ENCODE measurements at regions not wholly inside any gene's neighbourhood (a gene's known extent, or its start where the extent isn't known, plus 50 kb on each side); places are given as distances from the start of the nearest gene placed in this dataset.

GRCh38 chr17:63173450-63173849, 207.4 kb downstream of the TANC2 start:
- Histone ChIP-seq H3K27me3 (ENCODE audit: insufficient read depth, low read length, poor library complexity, severe bottlenecking) (no peaks in the 10 kb centered on the region), H3K4me1 (ENCODE audit: insufficient read depth, low read length) (no peaks in the 10 kb centered on the region), H3K36me3 (ENCODE audit: insufficient read depth, low read length) (no peaks in the 10 kb centered on the region), H3K4me3 (ENCODE audit: low read length) (no peak overlapping the region), H3K9me3 (ENCODE audit: low read length) (no peaks in the 10 kb centered on the region), H3K27ac (ENCODE audit: low read depth, low read length) (no peak overlapping the region)
- Mint-ChIP-seq H3K4me3 (no peak overlapping the region), H3K9me3 (no peaks in the 10 kb centered on the region), H3K27ac (no peak overlapping the region), H3K36me3 (peaks cover 0 to 4% (median 1%) of the 10 kb centered on the region in 3 donors), H3K27me3 (no peaks in the 10 kb centered on the region), H3K4me1 (no peaks in the 10 kb centered on the region)
- ChIA-PET POLR2A (no interaction called here), CTCF (no interaction called here)
- DNase-seq: no peak

GRCh38 chr17:63173903-63174302, 207.9 kb downstream of the TANC2 start:
- DNase-seq: no peak
- Mint-ChIP-seq H3K4me1 (no peaks in the 10 kb centered on the region), H3K36me3 (peaks cover 0 to 4% (median 1%) of the 10 kb centered on the region in 3 donors), H3K4me3 (no peak overlapping the region), H3K9me3 (no peaks in the 10 kb centered on the region), H3K27me3 (no peaks in the 10 kb centered on the region), H3K27ac (no peak overlapping the region)
- no peaks in the 10 kb centered on the region for H3K9me3 ChIP-seq (ENCODE audit: low read length)
- H3K4me1 ChIP-seq (ENCODE audit: insufficient read depth, low read length): no peaks in the 10 kb centered on the region
- H3K27ac ChIP-seq (ENCODE audit: low read depth, low read length): no peak overlapping the region
- no peaks in the 10 kb centered on the region for H3K36me3 ChIP-seq (ENCODE audit: insufficient read depth, low read length)
- ChIA-PET CTCF (no interaction called here), POLR2A (no interaction called here)
- no peaks in the 10 kb centered on the region for H3K27me3 ChIP-seq (ENCODE audit: insufficient read depth, low read length, poor library complexity, severe bottlenecking)
- no peak overlapping the region for H3K4me3 ChIP-seq (ENCODE audit: low read length)

GRCh38 chr17:63178530-63178929, 212.5 kb downstream of the TANC2 start:
- no peaks in the 10 kb centered on the region for H3K4me1 Mint-ChIP-seq
- no peak overlapping the region for H3K4me3 Mint-ChIP-seq
- DNase-seq: no peak
- ChIA-PET CTCF (no interaction called here), POLR2A (no interaction called here)
- no peak overlapping the region for H3K27ac ChIP-seq (ENCODE audit: low read depth, low read length)
- H3K4me1 ChIP-seq (ENCODE audit: insufficient read depth, low read length): no peaks in the 10 kb centered on the region
- H3K27ac Mint-ChIP-seq: no peak overlapping the region
- no peak overlapping the region for H3K4me3 ChIP-seq (ENCODE audit: low read length)
- no peaks in the 10 kb centered on the region for H3K9me3 Mint-ChIP-seq
- peaks cover 0 to 12% (median 5%) of the 10 kb centered on the region in 3 donors for H3K36me3 Mint-ChIP-seq
- H3K36me3 ChIP-seq (ENCODE audit: insufficient read depth, low read length): no peaks in the 10 kb centered on the region
- H3K9me3 ChIP-seq (ENCODE audit: low read length): no peaks in the 10 kb centered on the region
- no peaks in the 10 kb centered on the region for H3K27me3 Mint-ChIP-seq
- H3K27me3 ChIP-seq (ENCODE audit: insufficient read depth, low read length, poor library complexity, severe bottlenecking): no peaks in the 10 kb centered on the region

- peaks cover 1 to 12% (median 4%) of the 10 kb centered on the region in 3 donors for H3K36me3 Mint-ChIP-seq
- H3K9me3 Mint-ChIP-seq: no peaks in the 10 kb centered on the region
- no peak overlapping the region for H3K27ac ChIP-seq (ENCODE audit: low read depth, low read length)
- CTCF ChIA-PET: no interaction called here
- H3K27me3 Mint-ChIP-seq: no peaks in the 10 kb centered on the region
- H3K4me3 ChIP-seq (ENCODE audit: low read length): no peak overlapping the region
- no peak overlapping the region for H3K4me3 Mint-ChIP-seq
- H3K4me1 Mint-ChIP-seq: no peaks in the 10 kb centered on the region
- no peaks in the 10 kb centered on the region for H3K4me1 ChIP-seq (ENCODE audit: insufficient read depth, low read length)
- no peak overlapping the region for H3K27ac Mint-ChIP-seq
- H3K36me3 ChIP-seq (ENCODE audit: insufficient read depth, low read length): no peaks in the 10 kb centered on the region
- POLR2A ChIA-PET: no interaction called here
- H3K9me3 ChIP-seq (ENCODE audit: low read length): no peaks in the 10 kb centered on the region
- no peaks in the 10 kb centered on the region for H3K27me3 ChIP-seq (ENCODE audit: insufficient read depth, low read length, poor library complexity, severe bottlenecking)
- no peak for DNase-seq
Observed at GRCh38 chr17:63181856-63182255, 215.8 kb downstream of the TANC2 start.

GRCh38 chr17:63185420-63185819, 219.4 kb downstream of the TANC2 start:
- Histone ChIP-seq H3K9me3 (ENCODE audit: low read length) (no peaks in the 10 kb centered on the region), H3K27ac (ENCODE audit: low read depth, low read length) (no peak overlapping the region), H3K4me1 (ENCODE audit: insufficient read depth, low read length) (no peaks in the 10 kb centered on the region), H3K36me3 (ENCODE audit: insufficient read depth, low read length) (no peaks in the 10 kb centered on the region), H3K4me3 (ENCODE audit: low read length) (no peak overlapping the region), H3K27me3 (ENCODE audit: insufficient read depth, low read length, poor library complexity, severe bottlenecking) (no peaks in the 10 kb centered on the region)
- Mint-ChIP-seq H3K27me3 (no peaks in the 10 kb centered on the region), H3K4me3 (no peak overlapping the region), H3K27ac (no peak overlapping the region), H3K4me1 (peaks cover 0 to 2% (median 0%) of the 10 kb centered on the region in 3 donors), H3K36me3 (peaks cover 1 to 11% (median 4%) of the 10 kb centered on the region in 3 donors), H3K9me3 (no peaks in the 10 kb centered on the region)
- DNase-seq: no peak
- CTCF ChIA-PET: interaction anchor here (1.0 kb wide), 1 partner anchor 13 kb away, joined by 3 read pairs; no protein-coding TSS in a partner anchor
- POLR2A ChIA-PET: no interaction called here

- no peak for DNase-seq
- no peaks in the 10 kb centered on the region for H3K4me1 ChIP-seq (ENCODE audit: insufficient read depth, low read length)
- no peak overlapping the region for H3K4me3 ChIP-seq (ENCODE audit: low read length)
- POLR2A ChIA-PET: no interaction called here
- H3K4me3 Mint-ChIP-seq: no peak overlapping the region
- no peaks in the 10 kb centered on the region for H3K27me3 Mint-ChIP-seq
- H3K27ac Mint-ChIP-seq: no peak overlapping the region
- H3K36me3 Mint-ChIP-seq: peaks cover 0 to 3% (median 3%) of the 10 kb centered on the region in 3 donors
- H3K4me1 Mint-ChIP-seq: peaks cover 0 to 2% (median 2%) of the 10 kb centered on the region in 3 donors
- no peaks in the 10 kb centered on the region for H3K9me3 ChIP-seq (ENCODE audit: low read length)
- no peaks in the 10 kb centered on the region for H3K9me3 Mint-ChIP-seq
- H3K27ac ChIP-seq (ENCODE audit: low read depth, low read length): no peak overlapping the region
- CTCF ChIA-PET: no interaction called here
- no peaks in the 10 kb centered on the region for H3K36me3 ChIP-seq (ENCODE audit: insufficient read depth, low read length)
- H3K27me3 ChIP-seq (ENCODE audit: insufficient read depth, low read length, poor library complexity, severe bottlenecking): no peaks in the 10 kb centered on the region
Observed at GRCh38 chr17:63189082-63189481, 223.0 kb downstream of the TANC2 start.

GRCh38 chr17:63189930-63190329, 223.9 kb downstream of the TANC2 start:
- H3K4me3 ChIP-seq (ENCODE audit: low read length): no peak overlapping the region
- H3K27ac Mint-ChIP-seq: no peak overlapping the region
- no peaks in the 10 kb centered on the region for H3K27me3 Mint-ChIP-seq
- H3K9me3 Mint-ChIP-seq: no peaks in the 10 kb centered on the region
- no peaks in the 10 kb centered on the region for H3K9me3 ChIP-seq (ENCODE audit: low read length)
- DNase-seq: no peak
- no peak overlapping the region for H3K27ac ChIP-seq (ENCODE audit: low read depth, low read length)
- ChIA-PET POLR2A (interaction anchor here (0.5 kb wide), 1 partner anchor 1294 kb away, joined by 5 read pairs; no protein-coding TSS in a partner anchor), CTCF (no interaction called here)
- H3K36me3 Mint-ChIP-seq: peaks cover 0 to 5% (median 3%) of the 10 kb centered on the region in 3 donors
- no peaks in the 10 kb centered on the region for H3K36me3 ChIP-seq (ENCODE audit: insufficient read depth, low read length)
- no peaks in the 10 kb centered on the region for H3K27me3 ChIP-seq (ENCODE audit: insufficient read depth, low read length, poor library complexity, severe bottlenecking)
- no peaks in the 10 kb centered on the region for H3K4me1 ChIP-seq (ENCODE audit: insufficient read depth, low read length)
- no peak overlapping the region for H3K4me3 Mint-ChIP-seq
- peaks cover 0 to 2% (median 2%) of the 10 kb centered on the region in 3 donors for H3K4me1 Mint-ChIP-seq

GRCh38 chr17:63190821-63191370, 224.9 kb downstream of the TANC2 start:
- H3K27ac ChIP-seq (ENCODE audit: low read depth, low read length): no peak overlapping the region
- H3K27me3 ChIP-seq (ENCODE audit: insufficient read depth, low read length, poor library complexity, severe bottlenecking): no peaks in the 10 kb centered on the region
- H3K4me1 ChIP-seq (ENCODE audit: insufficient read depth, low read length): no peaks in the 10 kb centered on the region
- Mint-ChIP-seq H3K4me3 (no peak overlapping the region), H3K27me3 (no peaks in the 10 kb centered on the region), H3K9me3 (no peaks in the 10 kb centered on the region), H3K36me3 (peaks cover 3 to 10% (median 6%) of the 10 kb centered on the region in 3 donors), H3K27ac (no peak overlapping the region), H3K4me1 (peaks cover 2 to 3% (median 2%) of the 10 kb centered on the region in 3 donors)
- H3K9me3 ChIP-seq (ENCODE audit: low read length): no peaks in the 10 kb centered on the region
- ChIA-PET CTCF (no interaction called here), POLR2A (interaction anchor here (0.6 kb wide), 1 partner anchor 16 kb away, joined by 9 read pairs; no protein-coding TSS in a partner anchor)
- no peaks in the 10 kb centered on the region for H3K36me3 ChIP-seq (ENCODE audit: insufficient read depth, low read length)
- DNase-seq: no peak
- H3K4me3 ChIP-seq (ENCODE audit: low read length): no peak overlapping the region

Data from CD8-positive, alpha-beta memory T cell (primary cell).